Liver (tissue), 8 donors: ENCODE measurements at regions not wholly inside any gene's neighbourhood (a gene's known extent, or its start where the extent isn't known, plus 50 kb on each side); places are given as distances from the start of the nearest gene placed in this dataset.

Experiments used
- DNase-seq: peaks from one replicate; pipeline ENCODE4 v3.0.0-alpha.2; 2017; ENCODE audit warnings: low spot score
- H3K27ac ChIP-seq, 2 donors: one replicate each; pipeline ENCODE4 v1.7.0; 2013; ENCODE audit warnings: inconsistent platforms in 2 of 2, low read length in 2 of 2, control low read depth in 1 of 2, low read depth in 1 of 2, mild to moderate bottlenecking in 1 of 2
- H3K27me3 ChIP-seq, 4 donors: one replicate each; pipeline versions ENCODE4 v1.6.1 to v1.7.0; 2013; ENCODE audit warnings: low read length in 3 of 4, inconsistent platforms in 1 of 4, mild to moderate bottlenecking in 1 of 4, moderate library complexity in 1 of 4; ENCODE audit not compliant: control insufficient read depth in 4 of 4, insufficient read depth in 4 of 4
- H3K36me3 ChIP-seq, 4 donors: one replicate each; pipeline versions ENCODE4 v1.6.1 to v1.7.0; 2013; ENCODE audit warnings: low read length in 3 of 4, mild to moderate bottlenecking in 3 of 4, low read depth in 1 of 4, moderate library complexity in 1 of 4; ENCODE audit not compliant: control insufficient read depth in 4 of 4, insufficient read depth in 3 of 4
- H3K4me1 ChIP-seq, 4 donors: one replicate each; pipeline versions ENCODE4 v1.6.1 to v1.7.0; 2013; ENCODE audit warnings: low read length in 3 of 4, mild to moderate bottlenecking in 3 of 4, moderate library complexity in 1 of 4; ENCODE audit not compliant: control insufficient read depth in 4 of 4, insufficient read depth in 4 of 4
- H3K4me3 ChIP-seq, 3 donors: one replicate each; pipeline versions ENCODE4 v1.6.1 to v1.7.0; 2013; ENCODE audit warnings: low read length in 3 of 3, control low read depth in 1 of 3, low read depth in 1 of 3, mild to moderate bottlenecking in 1 of 3
- H3K9ac ChIP-seq, 2 donors: one replicate each; pipeline ENCODE4 v1.7.0; 2013; ENCODE audit warnings: low read length in 2 of 2, mild to moderate bottlenecking in 2 of 2, moderate library complexity in 2 of 2, control low read depth in 1 of 2, low read depth in 1 of 2
- H3K9me3 ChIP-seq, 4 donors: one replicate each; pipeline versions ENCODE4 v1.6.1 to v1.7.0; 2013; ENCODE audit warnings: low read length in 3 of 4; ENCODE audit not compliant: control insufficient read depth in 4 of 4
- CTCF ChIP-seq: fragments of 150-350 bp; IDR thresholded peaks from 2 replicates; pipeline ENCODE4 v1.5.1; 2017; ENCODE audit warnings: improper control_type of control experiment, low read depth, low read length; ENCODE audit not compliant: missing input control
- FOXA1 ChIP-seq: IDR thresholded peaks from 2 replicates; pipeline ENCODE4 v1.6.1; 2016; ENCODE audit warnings: antibody characterized with exemption
- GABPA ChIP-seq, 2 donors: IDR thresholded peaks in 1 of 2; conservative IDR thresholded peaks in 1 of 2; 2 replicates each; pipeline ENCODE4 v1.6.1; 2016; ENCODE audit warnings: antibody characterized with exemption in 2 of 2, mild to moderate bottlenecking in 1 of 2, moderate library complexity in 1 of 2
- MAX ChIP-seq: IDR thresholded peaks from 2 replicates; pipeline ENCODE4 v1.6.1; 2016; ENCODE audit warnings: antibody characterized with exemption
- NR2F2 ChIP-seq: IDR thresholded peaks from 2 replicates; pipeline ENCODE4 v1.6.1; 2016; ENCODE audit warnings: antibody characterized with exemption
- RAD21 ChIP-seq, 2 donors: IDR thresholded peaks; 2 replicates each; pipeline ENCODE4 v1.6.1; 2016; ENCODE audit warnings: antibody characterized with exemption in 2 of 2, mild to moderate bottlenecking in 2 of 2
- RXRA ChIP-seq, 2 donors: IDR thresholded peaks; 2 replicates each; pipeline ENCODE4 v1.6.1; 2017 to 2018; ENCODE audit warnings: antibody characterized with exemption in 2 of 2, mild to moderate bottlenecking in 1 of 2
- YY1 ChIP-seq: IDR thresholded peaks from 2 replicates; pipeline ENCODE4 v1.6.1; 2016; ENCODE audit warnings: antibody characterized with exemption, mild to moderate bottlenecking
- WGBS: extraction: QIAGEN DNeasy Blood & Tissue Kit; methylation state at CpG from one replicate; pipeline ENCODE4 v1.1.7; 2013; 5-methylcytosine and 5-hydroxymethylcytosine counted together
- donor health status: healthy.
- donor health status: healthy.
- donor health status: healthy.
- donor health status: healthy.
- donor health status: healthy.

GRCh38 chr3:162183440-162183839 is 686.8 kb downstream of the OTOL1 start (continued):
- TF ChIP-seq CTCF (no peak), RXRA (IDR thresholded peaks at IDR 0.05) (no peak)

- Histone ChIP-seq H3K9me3 (no peaks in the 10 kb centered on the region), H3K4me3 (no peak overlapping the region), H3K36me3 (no peaks in the 10 kb centered on the region), H3K9ac (no peak overlapping the region), H3K27me3 (no peaks in the 10 kb centered on the region), H3K4me1 (no peaks in the 10 kb centered on the region), H3K27ac (no peak overlapping the region)
- WGBS: 73% methylated on average over 1 of the region's 1 CpG
- DNase-seq: no peak
- TF ChIP-seq GABPA (IDR thresholded peaks at IDR 0.05 in 1 of 2, conservative IDR thresholded peaks at IDR 0.05 in 1 of 2): no peak
- no peak for TF ChIP-seq FOXA1
- TF ChIP-seq YY1: no peak
- TF ChIP-seq RAD21 (IDR thresholded peaks at IDR 0.05): no peak
- TF ChIP-seq RXRA (IDR thresholded peaks at IDR 0.05): no peak
- no peak for TF ChIP-seq NR2F2
These were observed 695.9 kb downstream of the OTOL1 start for GRCh38 chr3:162192340-162193029.

GRCh38 chr3:162193148-162194095 is 696.8 kb downstream of the OTOL1 start:
- no peak for TF ChIP-seq FOXA1
- no peak for DNase-seq
- Histone ChIP-seq H3K27ac (no peak overlapping the region), H3K9ac (no peak overlapping the region), H3K9me3 (no peaks in the 10 kb centered on the region), H3K4me1 (no peaks in the 10 kb centered on the region), H3K4me3 (no peak overlapping the region), H3K27me3 (no peaks in the 10 kb centered on the region), H3K36me3 (no peaks in the 10 kb centered on the region)
- 65% methylated on average over 4 of the region's 4 CpGs for WGBS

GRCh38 chr3:162195147-162195546 is 698.5 kb downstream of the OTOL1 start:
- no peak overlapping the region for H3K27ac ChIP-seq
- H3K9me3 ChIP-seq: no peaks in the 10 kb centered on the region
- H3K4me3 ChIP-seq: no peak overlapping the region
- no peak for TF ChIP-seq NR2F2
- TF ChIP-seq MAX: no peak
- TF ChIP-seq RXRA (IDR thresholded peaks at IDR 0.05): no peak
- no peaks in the 10 kb centered on the region for H3K27me3 ChIP-seq
- no peak overlapping the region for H3K9ac ChIP-seq
- H3K4me1 ChIP-seq: no peaks in the 10 kb centered on the region
- H3K36me3 ChIP-seq: no peaks in the 10 kb centered on the region
- DNase-seq: no peak
- WGBS: 75% methylated on average over 3 of the region's 3 CpGs
